Fibroblast of lung (primary cell): ENCODE measurements at regions not wholly inside any gene's neighbourhood (a gene's known extent, or its start where the extent isn't known, plus 50 kb on each side); places are given as distances from the start of the nearest gene placed in this dataset.

Experiments
- DNase-seq, 2 donors: peaks; one replicate each; pipeline versions ENCODE4 v3.0.0 to v3.0.0-alpha.2; 2010; ENCODE audit warnings: low read depth in 2 of 2
- H2AFZ ChIP-seq: 2 replicates; pipeline ENCODE4 v1.5.1; 2012; ENCODE audit warnings: low read length, control low read depth, inconsistent platforms
- H3K27ac ChIP-seq: 2 replicates; pipeline ENCODE4 v1.5.1; 2011; ENCODE audit warnings: low read length, control low read depth; ENCODE audit not compliant: insufficient read depth
- H3K27me3 ChIP-seq: 2 replicates; pipeline ENCODE4 v1.5.1; 2011; ENCODE audit warnings: mild to moderate bottlenecking, low read length; ENCODE audit not compliant: control insufficient read depth, insufficient read depth
- H3K36me3 ChIP-seq: 2 replicates; pipeline ENCODE4 v1.5.1; 2011; ENCODE audit warnings: low read length; ENCODE audit not compliant: control insufficient read depth, insufficient read depth
- H3K4me1 ChIP-seq: 2 replicates; pipeline ENCODE4 v1.5.1; 2011; ENCODE audit warnings: low read length; ENCODE audit not compliant: control insufficient read depth, insufficient read depth; ENCODE audit errors: extremely low read depth
- H3K4me2 ChIP-seq: 2 replicates; pipeline ENCODE4 v1.5.1; 2011; ENCODE audit warnings: low read length, control low read depth; ENCODE audit not compliant: insufficient read depth; ENCODE audit errors: extremely low read depth
- H3K4me3 ChIP-seq, 4 experiments: fragments of 200-600 bp in 1 of 4; sonication (generic) in 1 of 4; replicated peaks in 1 of 4; 2 replicates each; pipeline ENCODE4 v1.5.1; 2011 to 2016; ENCODE audit warnings: low read length in 4 of 4, low read depth in 3 of 4, mild to moderate bottlenecking in 3 of 4, control low read depth in 2 of 4, inconsistent platforms in 1 of 4, mixed read lengths in 1 of 4; ENCODE audit not compliant: insufficient read depth in 1 of 4; ENCODE audit errors: control extremely low read depth in 1 of 4
- H3K79me2 ChIP-seq: 2 replicates; pipeline ENCODE4 v1.5.1; 2012; ENCODE audit warnings: mild to moderate bottlenecking, low read length, inconsistent platforms; ENCODE audit not compliant: control insufficient read depth, insufficient read depth
- H3K9ac ChIP-seq: 2 replicates; pipeline ENCODE4 v1.5.1; 2011; ENCODE audit warnings: mild to moderate bottlenecking, low read length, control low read depth; ENCODE audit not compliant: insufficient read depth
- H3K9me3 ChIP-seq: 2 replicates; pipeline ENCODE4 v1.5.1; 2012; ENCODE audit warnings: low read depth, low read length; ENCODE audit not compliant: control insufficient read depth, insufficient read depth
- H4K20me1 ChIP-seq: 2 replicates; pipeline ENCODE4 v1.5.1; 2011; ENCODE audit warnings: low read length; ENCODE audit not compliant: control insufficient read depth, insufficient read depth; ENCODE audit errors: extremely low read depth
- CTCF ChIP-seq, 2 donors: IDR thresholded peaks in 1 of 2; conservative IDR thresholded peaks in 1 of 2; 1 replicate in 1 of 2; 2 replicates in 1 of 2; pipeline ENCODE4 v1.5.1; 2011 to 2012; ENCODE audit warnings: low read length in 2 of 2, control low read depth in 1 of 2, inconsistent platforms in 1 of 2, low read depth in 1 of 2, mild to moderate bottlenecking in 1 of 2
- EZH2 ChIP-seq: IDR thresholded peaks from 2 replicates; pipeline ENCODE4 v1.5.1; 2012; ENCODE audit warnings: low read length, control low read depth, mild to moderate bottlenecking; ENCODE audit errors: missing control alignments

DNA sequence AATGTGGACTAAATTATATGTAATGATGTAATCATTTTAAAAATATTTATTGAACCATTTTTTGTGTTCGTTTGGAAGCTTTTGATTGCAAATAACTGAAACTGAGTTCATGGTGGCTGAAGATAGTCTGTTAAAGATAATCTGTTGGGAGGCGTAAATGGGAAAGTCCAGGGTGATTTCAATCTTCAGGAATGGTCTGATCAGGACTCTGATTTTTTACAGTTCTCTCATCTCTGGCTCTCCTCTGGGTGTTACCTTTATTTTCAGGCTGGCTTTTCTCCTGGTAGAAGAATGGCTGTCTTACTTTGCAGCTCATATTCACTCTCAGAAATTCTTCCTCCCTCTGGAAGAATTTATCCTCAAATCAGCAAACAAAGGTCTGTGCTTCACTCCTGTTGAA, 199.0 kb upstream of the LEF1 start:
- Histone ChIP-seq H3K9ac (no peak overlapping the region), H4K20me1 (no peaks in the 10 kb centered on the region), H3K79me2 (no peaks in the 10 kb centered on the region), H3K9me3 (no peaks in the 10 kb centered on the region), H3K4me3 (no peak overlapping the region), H3K36me3 (no peaks in the 10 kb centered on the region), H2AFZ (no peak overlapping the region), H3K27me3 (no peaks in the 10 kb centered on the region), H3K4me2 (no peak overlapping the region), H3K27ac (no peak overlapping the region), H3K4me1 (no peaks in the 10 kb centered on the region)
- no peak for DNase-seq
- no peak for TF ChIP-seq CTCF (conservative IDR thresholded peaks at IDR 0.05 in 1 of 2, IDR thresholded peaks at IDR 0.05 in 1 of 2; ENCODE audit: low read depth in 1 of 2, low read length in 2 of 2)
- TF ChIP-seq EZH2, result no peak

DNA sequence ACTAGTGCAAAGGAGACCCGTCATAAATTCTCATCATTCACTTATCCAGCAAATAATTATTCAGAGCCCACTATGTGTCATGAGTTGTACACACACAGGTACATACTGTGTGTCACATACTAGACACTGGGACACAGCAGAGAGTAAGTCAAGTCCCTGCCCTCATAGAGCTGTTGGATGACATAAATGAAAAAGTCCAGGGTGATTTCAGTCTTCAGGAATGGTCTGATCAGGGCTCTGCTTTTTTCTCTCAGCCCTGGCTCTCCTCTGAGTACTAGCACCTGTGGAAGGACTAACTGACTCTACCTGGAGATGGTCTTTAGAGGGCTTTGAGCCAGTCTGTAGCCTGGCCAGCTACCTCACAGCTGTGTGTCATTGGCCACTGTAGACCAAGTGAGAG, 198.0 kb upstream of the LEF1 start:
- Histone ChIP-seq H3K9ac (no peak overlapping the region), H3K4me1 (no peaks in the 10 kb centered on the region), H3K4me2 (no peak overlapping the region), H3K4me3 (no peak overlapping the region), H2AFZ (no peak overlapping the region), H4K20me1 (no peaks in the 10 kb centered on the region), H3K27me3 (no peaks in the 10 kb centered on the region), H3K79me2 (no peaks in the 10 kb centered on the region), H3K36me3 (no peaks in the 10 kb centered on the region), H3K9me3 (no peaks in the 10 kb centered on the region), H3K27ac (no peak overlapping the region)
- TF ChIP-seq EZH2 (no peak), CTCF (conservative IDR thresholded peaks at IDR 0.05 in 1 of 2, IDR thresholded peaks at IDR 0.05 in 1 of 2; ENCODE audit: low read depth in 1 of 2, low read length in 2 of 2) (no peak)
- DNase-seq, result no peak

DNA sequence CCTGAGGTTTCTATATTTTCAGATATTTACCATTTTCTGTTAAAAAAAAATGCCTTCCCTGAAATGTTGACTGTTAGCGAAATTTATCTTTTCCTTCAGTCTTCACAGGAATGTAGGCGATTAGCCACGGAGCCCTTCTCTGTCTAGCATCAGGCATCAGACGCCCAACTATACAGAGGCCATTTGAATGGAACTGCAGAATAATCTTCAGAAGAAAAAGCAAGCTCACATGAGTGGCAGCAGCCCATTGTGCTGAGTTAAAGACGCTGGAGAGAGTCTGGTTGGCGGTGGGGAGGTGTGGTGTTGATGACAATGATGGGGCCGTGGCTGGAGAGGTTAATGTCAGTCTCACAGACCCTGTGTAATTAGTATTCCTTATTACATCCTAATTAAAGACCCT, 196.8 kb upstream of the LEF1 start:
- no peak overlapping the region for H3K4me3 ChIP-seq
- H3K4me1 ChIP-seq, result peaks cover 5% of the 10 kb centered on the region
- no peak overlapping the region for H3K27ac ChIP-seq
- TF ChIP-seq CTCF (conservative IDR thresholded peaks at IDR 0.05 in 1 of 2, IDR thresholded peaks at IDR 0.05 in 1 of 2; ENCODE audit: low read depth in 1 of 2, low read length in 2 of 2) (no peak), EZH2 (no peak)
- H3K9me3 ChIP-seq, result no peaks in the 10 kb centered on the region
- H4K20me1 ChIP-seq, result no peaks in the 10 kb centered on the region
- no peak overlapping the region for H3K4me2 ChIP-seq
- no peak overlapping the region for H2AFZ ChIP-seq
- H3K9ac ChIP-seq, result no peak overlapping the region
- H3K27me3 ChIP-seq, result no peaks in the 10 kb centered on the region
- DNase-seq, result no peak
- no peaks in the 10 kb centered on the region for H3K79me2 ChIP-seq
- no peaks in the 10 kb centered on the region for H3K36me3 ChIP-seq
